HG03175 (cell line): ENCODE measurements at regions not wholly inside any gene's neighbourhood (a gene's known extent, or its start where the extent isn't known, plus 50 kb on each side); places are given as distances from the start of the nearest gene placed in this dataset.
"Not testable (repeated sequence)": the region's sequence is repeated elsewhere in the genome, so short reads cannot be mapped to it uniquely, and the experiment has no call there.

Experiments
- ATAC-seq: cut with Tn5 transposase; IDR thresholded peaks from one replicate; pipeline ENCODE4 v1.9.1; 2021; ENCODE audit warnings: mild to moderate bottlenecking, moderate library complexity; ENCODE audit not compliant: unreplicated experiment

- ATAC-seq, result no peak
These were observed 324.2 kb downstream of the AEBP2 start for GRCh38 chr12:19763488-19763887.

- no peak for ATAC-seq
These were observed 325.1 kb downstream of the AEBP2 start for GRCh38 chr12:19764408-19764807.

DNA sequence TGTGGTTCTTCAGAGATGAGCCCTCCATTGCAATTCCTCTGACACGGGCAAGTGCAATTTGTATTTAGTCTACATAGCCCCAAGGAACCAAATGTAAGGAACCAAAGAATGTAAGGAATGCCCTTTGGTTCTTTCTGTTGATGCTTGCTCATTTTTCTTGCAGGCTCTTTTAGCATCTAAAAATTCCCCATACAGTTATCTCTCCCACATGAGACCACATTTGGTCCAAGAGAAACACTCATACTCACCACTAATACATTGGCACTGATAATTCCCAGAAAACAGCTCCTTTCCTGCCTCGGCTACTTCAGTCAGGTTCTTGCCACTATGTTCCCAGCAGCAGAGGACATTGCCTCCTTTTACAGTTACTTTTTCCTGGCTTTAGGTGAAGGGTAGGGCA lies 332.6 kb downstream of the AEBP2 start:
- ATAC-seq, result no peak

GRCh38 chr12:19772776-19773175 lies 333.5 kb downstream of the AEBP2 start:
- no peak for ATAC-seq

DNA sequence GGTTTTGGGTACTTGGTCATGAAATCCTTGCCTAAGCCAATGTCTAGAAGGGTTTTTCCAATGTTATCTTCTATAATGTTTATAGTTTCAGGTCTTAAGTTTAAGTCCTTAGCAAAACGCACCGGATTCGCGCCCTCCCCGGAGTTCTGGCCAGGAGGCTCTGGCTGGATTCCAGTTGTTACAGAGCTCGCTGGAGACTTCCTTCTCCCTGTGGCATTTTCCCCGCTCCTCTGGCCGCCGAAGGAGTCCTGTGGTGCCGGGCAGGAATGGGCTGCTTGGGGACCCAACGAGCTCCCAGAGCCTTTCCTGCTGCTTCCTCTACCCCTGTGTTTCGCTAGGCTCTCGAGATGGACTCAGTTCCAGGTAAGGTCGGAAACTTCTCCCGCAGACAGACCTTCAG lies 335.9 kb downstream of the AEBP2 start:
- ATAC-seq, result no peak

- ATAC-seq, result not testable (repeated sequence)
These were observed 336.7 kb downstream of the AEBP2 start for GRCh38 chr12:19775976-19776375.

DNA sequence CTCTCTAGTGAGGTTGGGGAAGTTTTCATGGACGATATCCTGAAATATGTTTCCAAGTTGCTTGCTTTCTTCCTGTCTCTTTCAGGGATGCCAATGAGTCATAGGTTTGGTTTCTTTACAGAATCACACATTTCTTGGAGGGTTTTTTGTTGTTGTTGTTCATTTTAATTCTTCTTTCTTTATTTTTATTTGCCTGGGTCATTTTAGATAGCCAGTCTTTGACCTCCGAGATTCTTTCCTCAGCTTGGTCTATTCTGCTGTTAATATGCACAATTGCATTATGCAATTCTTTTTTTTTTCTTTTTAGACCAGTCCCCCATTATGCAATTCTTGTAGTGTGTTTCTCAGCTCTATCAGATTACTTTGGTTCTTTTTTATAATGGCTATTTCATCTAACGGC lies 338.9 kb downstream of the AEBP2 start:
- ATAC-seq, result no peak

DNA sequence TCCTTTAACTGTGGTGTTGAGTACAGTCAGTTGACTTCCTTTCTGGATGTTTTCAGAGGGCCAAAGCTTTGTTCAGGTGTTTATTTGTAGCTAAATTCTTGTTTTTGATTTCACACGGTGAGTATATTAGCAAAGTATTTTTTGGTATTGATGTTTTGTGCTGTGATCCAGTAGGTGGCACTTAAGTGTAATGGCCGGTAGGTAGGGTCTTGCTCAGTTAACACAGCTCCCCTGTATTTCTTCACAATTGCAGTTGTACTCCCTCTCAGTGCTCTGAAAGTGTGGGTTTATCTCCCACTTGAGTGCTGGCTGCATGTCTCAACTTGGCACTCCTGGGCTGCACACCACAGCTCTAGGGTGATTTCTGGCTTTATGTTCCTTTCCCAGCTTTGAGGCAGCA lies 339.5 kb downstream of the AEBP2 start:
- ATAC-seq, result no peak

DNA sequence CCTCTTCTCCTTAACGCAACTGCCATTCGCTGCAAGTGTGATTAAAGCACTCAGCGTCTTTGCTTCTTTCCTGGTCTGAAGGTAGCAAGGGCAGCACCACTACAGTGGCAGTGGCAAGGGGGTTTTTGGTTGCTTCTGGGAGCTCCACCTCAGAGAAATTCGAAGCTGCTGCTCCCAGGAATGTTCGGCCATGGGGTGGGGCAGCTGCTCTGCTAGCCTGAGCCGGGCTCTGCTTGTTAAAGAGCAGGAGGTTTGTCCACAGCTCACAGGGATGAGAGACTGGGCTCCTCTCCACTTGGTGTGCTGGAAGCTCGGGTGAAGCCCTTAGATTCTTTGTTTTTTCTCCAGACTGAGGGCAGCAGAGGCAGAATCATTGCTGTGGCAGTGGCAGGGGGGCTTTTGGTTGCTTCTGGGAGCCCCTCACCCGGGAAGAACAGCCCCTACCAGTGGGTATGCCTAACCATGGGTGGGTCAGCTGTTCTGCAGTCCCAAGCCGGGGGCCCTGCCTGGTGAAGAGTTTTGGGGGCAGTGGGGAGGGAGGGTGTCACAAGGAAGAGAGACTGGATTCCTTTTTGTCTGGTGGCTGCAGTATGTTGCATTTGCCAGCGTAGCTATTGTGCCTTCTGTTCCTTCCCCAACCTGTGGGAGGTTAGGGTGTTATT lies 340.2 kb downstream of the AEBP2 start:
- no peak for ATAC-seq

GRCh38 chr12:19780460-19780859 lies 341.2 kb downstream of the AEBP2 start:
- ATAC-seq, result no peak

DNA sequence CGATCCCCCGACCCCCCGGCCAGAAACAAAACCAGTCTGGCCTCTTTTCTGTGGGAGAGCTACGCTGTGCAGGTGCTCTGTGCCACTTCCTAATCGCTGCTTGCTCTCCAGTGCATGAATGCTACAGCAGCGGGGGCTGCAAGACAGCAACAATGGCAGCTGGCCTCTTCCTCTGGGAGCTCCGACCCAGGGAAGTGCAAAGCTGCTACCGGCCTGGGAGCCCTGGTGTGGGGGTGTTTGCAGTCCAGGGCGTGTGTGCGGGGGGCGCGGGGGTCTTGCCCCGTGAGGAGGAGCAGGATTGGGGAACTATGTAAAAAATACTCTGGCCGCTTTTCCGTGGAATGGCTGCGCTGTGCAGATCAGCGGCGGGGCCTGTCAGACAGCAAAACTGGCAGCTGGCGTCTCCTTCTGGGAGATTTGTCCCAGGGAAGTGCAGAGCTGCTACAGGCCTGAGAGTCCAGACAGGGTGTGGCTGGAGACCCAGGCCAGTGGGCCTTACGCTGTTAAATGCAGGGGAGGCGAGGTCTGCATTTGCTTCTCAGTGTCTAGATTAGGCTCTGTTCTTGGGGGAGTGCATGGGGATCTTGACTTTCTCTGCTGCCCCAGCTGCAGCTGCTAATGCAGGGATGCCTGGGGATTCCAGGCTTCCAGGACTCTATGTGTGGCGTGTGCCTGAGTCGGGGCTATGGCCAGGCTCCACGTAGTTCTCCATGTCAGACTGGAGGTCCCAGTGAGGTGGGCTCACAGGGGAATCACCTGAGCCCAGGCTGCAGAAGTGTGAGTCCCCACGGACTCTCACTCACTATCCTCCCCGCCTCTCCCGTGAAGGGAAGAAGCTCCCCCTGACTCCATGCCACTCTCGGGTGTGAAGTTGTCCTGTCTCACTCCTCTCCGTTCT lies 344.5 kb downstream of the AEBP2 start:
- no peak for ATAC-seq

- ATAC-seq, result no peak
These were observed 352.7 kb downstream of the AEBP2 start for GRCh38 chr12:19792028-19792427.

DNA sequence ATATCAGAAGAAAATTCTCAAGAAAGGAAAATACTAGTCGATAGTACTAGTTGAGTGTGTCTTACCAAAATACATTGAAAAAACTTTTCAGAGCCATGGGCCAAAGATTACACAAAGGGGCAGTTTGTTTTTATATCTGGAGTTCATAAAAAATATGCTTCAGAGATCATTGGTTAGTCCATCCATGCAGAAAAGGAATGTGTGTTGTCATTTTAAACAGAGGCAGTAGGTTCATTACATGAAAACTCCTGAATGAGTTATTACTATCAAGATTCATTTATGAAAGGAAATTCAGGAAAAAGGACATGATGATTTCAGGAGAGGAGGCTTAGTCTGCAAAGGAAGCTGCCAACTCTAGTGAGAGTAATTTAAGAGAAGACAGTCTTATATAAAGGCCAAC lies 354.8 kb downstream of the AEBP2 start:
- ATAC-seq, result no peak

DNA sequence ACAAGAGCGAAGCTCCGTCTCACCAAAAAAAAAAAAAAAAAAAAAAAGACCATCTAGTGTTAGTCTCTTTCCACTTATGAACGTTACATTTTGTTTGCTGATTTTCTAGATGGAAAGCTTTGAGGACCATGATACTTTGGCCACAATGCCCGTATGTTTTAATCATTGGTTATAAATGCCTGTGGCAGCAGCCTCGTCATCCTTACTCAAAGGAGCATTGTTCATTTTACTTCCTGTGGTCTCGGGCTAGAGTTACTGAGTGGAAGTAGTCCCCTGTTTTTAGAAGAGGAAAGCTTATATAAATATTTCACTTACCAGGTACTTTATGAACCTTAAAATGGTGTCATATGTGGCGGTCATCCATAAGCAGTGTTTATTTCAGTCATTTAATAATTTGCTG lies 359.9 kb downstream of the AEBP2 start:
- ATAC-seq, result no peak

DNA sequence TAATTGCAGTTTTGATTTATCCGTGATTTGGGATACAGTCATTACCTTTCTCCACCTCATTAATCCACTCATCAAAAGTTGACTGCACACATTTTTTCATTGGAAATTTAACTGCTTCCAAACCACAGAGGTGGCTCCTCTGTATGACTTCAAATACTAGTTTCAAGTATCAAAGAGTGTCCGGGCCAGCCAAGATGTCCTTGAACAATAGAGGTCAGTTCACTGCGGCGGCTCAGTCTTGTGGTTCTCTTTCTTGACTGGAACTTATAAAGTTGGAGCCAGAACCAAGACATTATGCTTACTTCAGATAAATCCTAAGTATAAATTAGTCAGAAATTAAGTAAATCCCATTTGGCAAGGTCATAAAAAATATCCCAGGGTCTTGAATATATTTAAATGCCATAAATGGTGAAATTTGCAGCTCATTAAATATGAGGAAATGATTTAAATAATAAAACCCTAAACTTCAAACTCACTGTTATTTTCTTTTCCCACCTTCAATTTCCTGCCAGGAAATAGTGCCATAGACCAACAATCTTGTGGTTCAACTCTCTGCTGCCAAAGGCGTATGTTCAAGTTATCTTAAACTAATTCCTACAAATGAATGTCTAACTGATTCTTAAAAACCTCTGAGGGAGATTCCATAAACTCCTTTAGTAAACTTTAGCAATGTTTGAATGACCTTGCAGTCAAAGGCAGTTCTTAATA lies 360.8 kb downstream of the AEBP2 start:
- no peak for ATAC-seq

- no peak for ATAC-seq
These were observed 361.6 kb downstream of the AEBP2 start for GRCh38 chr12:19800884-19801283.

DNA sequence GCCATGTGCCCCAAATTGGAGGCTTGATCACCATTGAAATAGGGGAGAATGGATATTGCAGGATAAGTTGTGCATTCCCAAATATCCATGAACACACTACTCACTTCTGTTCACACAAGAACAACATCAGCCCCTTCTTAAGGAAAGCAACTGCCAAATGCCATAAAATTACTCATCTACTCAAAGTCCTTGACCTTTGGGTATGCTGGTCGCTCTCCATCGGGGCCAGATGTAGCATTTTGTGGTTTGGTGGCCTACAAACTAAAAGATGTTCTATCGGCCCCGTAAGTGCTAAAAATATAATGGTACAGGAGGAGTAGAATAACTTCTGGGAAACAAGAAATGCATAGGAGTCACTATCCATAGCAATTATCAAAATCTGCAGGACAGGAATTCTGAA lies 362.6 kb downstream of the AEBP2 start:
- no peak for ATAC-seq

DNA sequence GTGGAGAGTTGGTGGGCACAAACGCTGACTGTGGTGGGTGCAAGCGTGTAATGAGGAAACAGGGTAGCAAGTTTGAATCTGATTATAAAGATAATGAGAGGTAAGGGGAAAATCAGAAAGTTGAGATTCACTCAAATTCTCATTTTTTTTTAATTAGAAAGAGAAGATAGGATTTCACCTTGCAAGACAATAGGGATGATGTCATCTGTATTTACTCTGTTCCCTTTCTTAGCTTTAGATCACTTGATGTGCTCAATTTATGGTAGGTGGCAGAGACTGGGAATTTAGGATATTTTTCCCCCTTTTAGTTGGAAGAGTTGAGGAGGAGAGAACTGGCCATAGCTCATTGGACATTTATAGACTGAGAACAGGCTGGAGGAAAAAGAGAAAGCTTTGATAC lies 363.6 kb downstream of the AEBP2 start:
- ATAC-seq, result no peak

GRCh38 chr12:19804737-19805136 lies 365.4 kb downstream of the AEBP2 start:
- ATAC-seq, result no peak

DNA sequence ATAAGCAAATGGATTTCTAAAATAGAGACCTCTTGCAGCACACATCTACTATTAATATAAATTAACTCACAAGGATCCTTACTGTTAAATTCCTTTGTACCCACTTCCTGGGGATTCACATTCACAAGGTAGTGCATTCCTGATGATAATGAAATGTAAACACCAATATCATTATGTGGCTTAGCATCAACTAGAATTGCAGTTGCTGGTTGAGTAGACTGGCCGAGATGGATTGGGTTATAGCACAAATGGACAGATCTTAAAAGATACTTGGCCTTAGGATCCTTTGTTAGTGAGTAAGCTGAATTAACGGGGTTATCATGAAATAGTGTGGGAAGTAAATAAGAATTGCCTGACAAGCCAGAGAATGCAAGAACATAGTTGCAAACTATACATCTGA lies 369.1 kb downstream of the AEBP2 start:
- no peak for ATAC-seq

DNA sequence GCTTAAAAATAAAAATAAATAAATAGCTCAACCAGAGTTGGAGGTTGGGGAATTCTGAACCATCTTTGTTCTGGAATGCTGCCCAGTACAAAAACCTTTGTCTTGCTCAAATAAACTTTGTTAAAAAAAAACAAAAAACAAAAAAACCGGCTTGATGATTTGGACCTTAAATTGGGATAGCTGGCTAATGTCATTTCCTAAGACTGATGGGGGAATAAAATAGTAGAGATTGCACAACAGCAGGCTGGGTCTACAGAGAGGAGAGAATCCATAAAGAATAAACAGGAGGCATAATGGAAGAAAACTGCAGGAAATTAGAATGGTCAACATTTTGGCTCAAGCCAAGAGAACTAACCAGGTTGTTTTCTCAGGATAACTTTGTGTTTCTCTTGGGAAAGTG lies 370.9 kb downstream of the AEBP2 start:
- no peak for ATAC-seq

- no peak for ATAC-seq
These were observed 372.6 kb downstream of the AEBP2 start for GRCh38 chr12:19811922-19812321.
